ENCODE measurements at regions not wholly inside any gene's neighbourhood (a gene's known extent, or its start where the extent isn't known, plus 50 kb on each side); places are given as distances from the start of the nearest gene placed in this dataset.
A peak's percentile ranks its signal among the peaks of the same experiment; 100 is the strongest.

DNA sequence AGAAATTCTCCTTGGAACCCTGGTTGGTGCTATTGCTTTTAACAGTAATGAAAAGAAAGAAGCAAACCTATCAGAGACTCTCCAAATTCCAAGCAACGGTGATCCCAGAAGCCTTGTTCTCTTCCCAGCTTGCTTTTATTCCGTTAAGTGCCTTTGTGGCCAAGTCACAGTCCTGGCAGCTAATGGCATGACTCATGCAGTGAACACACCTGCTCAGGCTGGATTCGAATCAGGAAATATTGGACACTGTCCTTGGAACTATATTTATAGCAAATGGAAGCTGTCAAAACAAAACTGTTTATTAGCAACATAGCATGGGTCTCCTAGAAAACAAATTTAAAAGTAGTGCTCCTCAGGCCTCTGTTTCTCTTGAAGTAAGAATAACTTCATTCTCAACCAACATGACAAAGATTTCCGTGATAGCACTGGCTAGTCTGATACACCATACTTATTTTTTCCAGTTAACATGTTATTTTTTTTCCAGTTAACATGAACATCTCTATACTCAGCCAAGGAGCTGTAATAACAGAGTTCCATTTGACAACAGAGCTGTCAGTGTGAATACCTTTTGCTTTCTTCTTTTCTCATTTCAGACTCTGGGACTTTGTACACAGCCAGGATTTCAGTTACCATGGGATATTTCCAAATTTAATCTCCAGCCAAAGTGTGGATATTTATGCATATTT lies 502.4 kb downstream of the GADD45G start:
- TF ChIP-seq, protein P1, sequence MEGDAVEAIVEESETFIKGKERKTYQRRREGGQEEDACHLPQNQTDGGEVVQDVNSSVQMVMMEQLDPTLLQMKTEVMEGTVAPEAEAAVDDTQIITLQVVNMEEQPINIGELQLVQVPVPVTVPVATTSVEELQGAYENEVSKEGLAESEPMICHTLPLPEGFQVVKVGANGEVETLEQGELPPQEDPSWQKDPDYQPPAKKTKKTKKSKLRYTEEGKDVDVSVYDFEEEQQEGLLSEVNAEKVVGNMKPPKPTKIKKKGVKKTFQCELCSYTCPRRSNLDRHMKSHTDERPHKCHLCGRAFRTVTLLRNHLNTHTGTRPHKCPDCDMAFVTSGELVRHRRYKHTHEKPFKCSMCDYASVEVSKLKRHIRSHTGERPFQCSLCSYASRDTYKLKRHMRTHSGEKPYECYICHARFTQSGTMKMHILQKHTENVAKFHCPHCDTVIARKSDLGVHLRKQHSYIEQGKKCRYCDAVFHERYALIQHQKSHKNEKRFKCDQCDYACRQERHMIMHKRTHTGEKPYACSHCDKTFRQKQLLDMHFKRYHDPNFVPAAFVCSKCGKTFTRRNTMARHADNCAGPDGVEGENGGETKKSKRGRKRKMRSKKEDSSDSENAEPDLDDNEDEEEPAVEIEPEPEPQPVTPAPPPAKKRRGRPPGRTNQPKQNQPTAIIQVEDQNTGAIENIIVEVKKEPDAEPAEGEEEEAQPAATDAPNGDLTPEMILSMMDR (IDR thresholded peaks at IDR 0.05): no peak
- no peak for TF ChIP-seq POLR2A (IDR thresholded peaks at IDR 0.05)
- peak; percentile 90 for TF ChIP-seq POLR2AphosphoS5 (IDR thresholded peaks at IDR 0.05)
